ENCODE measurements at regions not wholly inside any gene's neighbourhood (a gene's known extent, or its start where the extent isn't known, plus 50 kb on each side); places are given as distances from the start of the nearest gene placed in this dataset.
A peak's percentile ranks its signal among the peaks of the same experiment; 100 is the strongest.
"Not testable (repeated sequence)": the region's sequence is repeated elsewhere in the genome, so short reads cannot be mapped to it uniquely, and the experiment has no call there.

DNA sequence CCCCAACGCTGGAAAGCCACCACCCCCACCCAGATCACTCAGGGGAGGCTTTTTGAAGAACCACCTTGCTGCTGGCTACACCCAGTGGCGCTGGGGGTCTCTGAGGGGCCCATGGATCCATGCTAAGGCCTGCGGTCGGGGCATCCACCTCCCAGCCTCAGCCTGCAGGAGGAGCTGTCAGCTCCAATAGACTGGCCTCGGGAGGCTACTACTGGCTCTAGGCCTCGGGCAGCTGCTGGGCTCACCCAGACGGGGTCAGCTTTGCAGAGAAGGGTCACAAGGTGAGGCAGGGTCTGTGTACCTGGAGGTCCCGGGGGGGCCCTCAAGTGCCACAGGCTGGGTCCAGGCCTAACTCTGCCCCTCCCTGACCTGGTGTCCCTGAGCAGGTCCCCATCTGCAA lies 193.7 kb downstream of the OLFM1 start:
- H3K4me3 ChIP-seq (ENCODE audit: control insufficient read depth, low read depth, low read length) = no peak overlapping the region
- TF ChIP-seq, protein P1, sequence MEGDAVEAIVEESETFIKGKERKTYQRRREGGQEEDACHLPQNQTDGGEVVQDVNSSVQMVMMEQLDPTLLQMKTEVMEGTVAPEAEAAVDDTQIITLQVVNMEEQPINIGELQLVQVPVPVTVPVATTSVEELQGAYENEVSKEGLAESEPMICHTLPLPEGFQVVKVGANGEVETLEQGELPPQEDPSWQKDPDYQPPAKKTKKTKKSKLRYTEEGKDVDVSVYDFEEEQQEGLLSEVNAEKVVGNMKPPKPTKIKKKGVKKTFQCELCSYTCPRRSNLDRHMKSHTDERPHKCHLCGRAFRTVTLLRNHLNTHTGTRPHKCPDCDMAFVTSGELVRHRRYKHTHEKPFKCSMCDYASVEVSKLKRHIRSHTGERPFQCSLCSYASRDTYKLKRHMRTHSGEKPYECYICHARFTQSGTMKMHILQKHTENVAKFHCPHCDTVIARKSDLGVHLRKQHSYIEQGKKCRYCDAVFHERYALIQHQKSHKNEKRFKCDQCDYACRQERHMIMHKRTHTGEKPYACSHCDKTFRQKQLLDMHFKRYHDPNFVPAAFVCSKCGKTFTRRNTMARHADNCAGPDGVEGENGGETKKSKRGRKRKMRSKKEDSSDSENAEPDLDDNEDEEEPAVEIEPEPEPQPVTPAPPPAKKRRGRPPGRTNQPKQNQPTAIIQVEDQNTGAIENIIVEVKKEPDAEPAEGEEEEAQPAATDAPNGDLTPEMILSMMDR (conservative IDR thresholded peaks at IDR 0.05; ENCODE audit: control insufficient read depth, insufficient read depth, low read depth, low read length) = no peak
- no peak for DNase-seq (ENCODE audit: low read depth)

DNA sequence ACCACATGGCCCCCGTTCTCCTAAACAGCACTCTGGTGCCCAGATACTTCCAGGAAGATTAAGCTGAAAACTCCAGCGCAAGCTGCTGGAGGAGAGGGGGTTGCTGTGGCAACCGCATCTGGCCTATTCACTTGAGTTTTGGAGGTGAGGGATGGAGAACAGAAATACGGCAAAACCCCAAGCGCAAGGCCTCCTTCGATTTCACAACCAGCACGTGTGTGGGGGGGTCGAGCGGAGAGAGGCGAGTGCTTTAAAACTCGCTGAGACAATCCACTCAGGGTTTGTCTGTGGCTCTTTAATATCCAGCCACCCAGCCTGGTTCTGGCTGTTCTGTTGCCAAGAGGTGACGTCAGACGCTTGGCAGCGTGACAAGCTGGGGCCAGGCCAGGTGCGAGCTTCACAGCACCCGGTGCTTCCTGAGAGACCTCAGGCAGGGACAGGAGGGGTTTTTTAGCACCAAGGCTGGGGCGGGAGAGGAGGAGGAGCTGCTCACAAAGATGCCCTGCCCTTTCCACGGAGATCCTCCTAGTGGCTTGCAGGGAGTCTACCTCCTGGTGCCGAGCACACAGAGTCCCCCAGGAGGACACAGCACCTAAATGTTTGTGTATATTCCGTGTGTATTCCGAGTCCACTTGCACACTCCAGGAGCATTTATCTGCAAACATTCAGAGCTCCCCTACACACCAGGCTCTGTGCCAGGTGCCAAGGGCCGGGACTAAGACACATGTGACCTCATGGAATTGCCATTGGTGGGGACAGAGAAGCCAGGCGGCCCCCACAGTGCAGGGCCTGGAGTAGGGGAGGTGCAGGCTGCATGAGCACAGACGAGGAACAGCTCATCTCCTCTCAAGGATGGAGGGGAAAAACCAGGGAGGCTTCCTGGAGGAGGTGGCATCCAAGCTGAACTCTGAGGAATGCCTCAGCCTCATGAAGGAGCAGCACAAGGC lies 194.6 kb downstream of the OLFM1 start:
- DNase-seq (ENCODE audit: low read depth) = peak; percentile 26
- TF ChIP-seq, protein P1 (conservative IDR thresholded peaks at IDR 0.05; ENCODE audit: control insufficient read depth, insufficient read depth, low read depth, low read length) = no peak
- no peak overlapping the region for H3K4me3 ChIP-seq (ENCODE audit: control insufficient read depth, low read depth, low read length)

DNA sequence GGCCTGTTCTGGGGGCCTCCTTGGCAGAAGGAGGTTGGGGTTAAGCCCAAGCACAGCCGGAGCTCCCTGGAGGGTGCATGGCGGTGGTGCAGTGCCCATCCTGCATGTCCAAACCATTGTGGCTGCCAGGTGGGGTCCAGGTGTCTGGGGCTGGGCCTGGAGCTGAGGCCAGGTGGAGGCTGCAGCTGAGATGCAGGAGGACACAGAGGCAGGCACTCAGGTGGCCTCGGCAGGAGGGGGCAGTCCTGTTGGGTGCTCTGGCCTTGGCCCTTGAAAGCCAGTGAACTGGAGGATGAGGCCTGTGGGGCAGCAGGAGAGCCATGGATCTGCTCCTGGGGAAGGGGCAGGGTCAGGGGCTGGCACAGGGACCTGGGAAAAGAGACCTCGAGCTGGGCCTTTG lies 195.3 kb downstream of the OLFM1 start:
- no peak overlapping the region for H3K4me3 ChIP-seq (ENCODE audit: control insufficient read depth, low read depth, low read length)
- TF ChIP-seq, protein P1 (conservative IDR thresholded peaks at IDR 0.05; ENCODE audit: control insufficient read depth, insufficient read depth, low read depth, low read length) = no peak
- no peak for DNase-seq (ENCODE audit: low read depth)

DNA sequence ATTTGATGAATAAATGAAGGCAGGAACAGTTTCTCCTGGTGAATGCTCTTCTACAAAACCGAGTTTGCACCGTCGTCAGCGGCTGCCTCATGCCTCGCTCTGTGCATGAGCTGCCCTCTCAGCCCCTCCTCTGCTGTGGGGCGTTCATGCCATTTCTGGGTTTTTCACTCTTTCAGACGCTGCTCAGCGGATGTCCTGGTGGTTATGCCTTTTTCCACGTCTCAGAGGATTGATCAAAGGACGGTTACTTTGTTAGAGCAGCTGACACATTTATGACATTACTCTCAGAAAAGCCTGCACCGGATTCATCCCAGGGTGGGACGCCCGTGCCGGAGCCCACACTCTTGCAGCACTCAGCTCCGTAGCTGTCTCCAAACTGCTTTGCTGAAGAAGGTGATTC lies 195.9 kb upstream of the PPP1R26 start:
- TF ChIP-seq, protein P1 (conservative IDR thresholded peaks at IDR 0.05; ENCODE audit: control insufficient read depth, insufficient read depth, low read depth, low read length) = no peak
- no peak for DNase-seq (ENCODE audit: low read depth)
- no peak overlapping the region for H3K4me3 ChIP-seq (ENCODE audit: control insufficient read depth, low read depth, low read length)

DNA sequence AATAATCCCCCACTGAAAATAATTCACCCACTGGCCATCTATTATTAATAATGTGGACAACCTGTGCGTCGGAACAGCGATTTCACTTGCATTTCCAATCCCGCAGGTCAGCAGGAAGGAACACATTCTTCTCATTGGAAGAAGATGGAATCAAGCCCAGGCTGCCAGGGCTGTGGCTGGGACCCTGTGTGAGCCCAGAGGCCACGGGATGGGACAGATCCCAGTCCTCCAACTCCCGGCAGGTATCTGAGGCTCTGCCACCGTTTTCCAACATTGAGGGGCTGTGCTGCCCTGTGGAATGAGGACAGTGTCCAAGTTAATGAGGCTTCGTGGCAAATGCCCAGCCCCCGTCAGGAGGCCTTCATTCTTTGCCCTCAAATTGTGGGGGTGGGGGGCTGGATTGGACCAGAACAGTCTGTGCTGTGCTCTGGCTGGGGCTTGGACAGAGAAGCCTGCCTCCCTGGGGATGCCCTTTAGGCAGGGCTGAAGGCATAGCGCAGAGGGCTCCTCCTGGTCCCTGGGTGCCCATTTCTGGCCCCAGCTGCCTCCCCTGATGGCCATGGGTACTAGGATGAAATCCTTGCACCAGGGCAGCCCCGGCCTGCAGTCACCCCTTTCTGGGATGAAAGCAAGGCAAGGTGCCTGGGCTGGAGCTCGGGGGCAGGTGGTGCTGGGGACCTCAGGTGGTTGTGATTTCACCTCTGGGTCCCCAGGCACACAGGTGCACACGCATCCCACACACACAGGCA lies 195.0 kb upstream of the PPP1R26 start:
- TF ChIP-seq, protein P1 (conservative IDR thresholded peaks at IDR 0.05; ENCODE audit: control insufficient read depth, insufficient read depth, low read depth, low read length) = no peak
- DNase-seq (ENCODE audit: low read depth) = no peak
- H3K4me3 ChIP-seq (ENCODE audit: control insufficient read depth, low read depth, low read length) = no peak overlapping the region

DNA sequence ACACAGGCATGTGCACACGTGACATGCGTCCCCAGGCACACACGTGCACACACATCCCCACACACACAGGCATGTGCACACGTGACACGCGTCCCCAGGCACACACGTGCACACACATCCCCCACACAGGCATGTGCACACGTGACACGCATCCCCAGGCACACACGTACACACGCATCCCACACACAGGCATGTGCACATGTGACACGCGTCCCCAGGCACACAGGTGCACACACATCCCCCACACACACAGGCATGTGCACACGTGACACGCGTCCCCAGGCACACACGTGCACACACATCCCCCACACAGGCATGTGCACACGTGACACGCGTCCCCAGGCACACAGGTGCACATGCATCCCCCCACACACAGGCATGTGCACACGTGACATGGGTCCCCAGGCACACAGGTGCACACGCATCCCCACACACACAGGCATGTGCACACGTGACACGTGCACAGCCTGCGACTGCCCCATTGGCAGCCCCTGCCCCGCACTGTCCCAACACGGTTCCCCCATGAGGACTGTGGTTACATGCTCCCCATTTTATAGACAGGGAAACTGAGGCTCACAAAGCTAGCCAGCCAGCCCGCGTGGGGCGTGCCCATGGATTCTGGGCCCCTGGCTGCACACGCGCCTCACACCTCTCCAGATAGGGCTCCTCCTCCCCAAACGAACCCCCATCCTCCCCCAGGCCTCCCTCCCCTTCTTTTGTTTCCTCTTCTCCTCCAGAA lies 193.2 kb upstream of the PPP1R26 start:
- DNase-seq (ENCODE audit: low read depth) = not testable (repeated sequence)

More for the DNA sequence above, 193.2 kb upstream of the PPP1R26 start:
- not testable (repeated sequence) for H3K4me3 ChIP-seq (ENCODE audit: control insufficient read depth, low read depth, low read length)

Measured in fibroblast of mammary gland (primary cell).